Amygdala (tissue), 56 donors: ENCODE measurements at regions not wholly inside any gene's neighbourhood (a gene's known extent, or its start where the extent isn't known, plus 50 kb on each side); places are given as distances from the start of the nearest gene placed in this dataset.

Experiments
- DNase-seq, 56 donors: peaks; one replicate each; lab custom pipeline; 2025; lab: John Stamatoyannopoulos, UW

- no peak for DNase-seq
These were observed 316.8 kb downstream of the VPS13C start for GRCh38 chr15:61743345-61743909.

GRCh38 chr15:61742591-61742990, 317.7 kb downstream of the VPS13C start:
- DNase-seq: no peak

DNA sequence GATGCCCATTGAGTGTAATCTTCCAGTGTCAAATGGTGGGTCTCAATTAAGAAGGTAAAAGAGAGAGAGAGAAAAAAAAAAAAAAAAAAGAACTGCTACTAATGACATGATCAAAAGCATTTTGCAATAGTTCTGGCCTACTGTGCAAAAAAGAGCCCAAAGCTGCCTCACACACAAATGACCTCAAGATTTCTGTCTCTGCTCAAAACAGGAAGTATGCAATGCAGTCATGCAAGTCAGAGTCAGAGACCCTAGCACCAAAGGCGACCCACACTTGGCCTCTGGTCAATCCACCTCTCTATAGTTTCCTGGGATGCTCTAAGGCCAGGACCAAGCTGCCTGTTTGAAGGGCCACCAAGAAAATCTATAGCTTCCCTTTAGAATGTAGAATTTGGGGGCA, 323.5 kb downstream of the VPS13C start:
- no peak for DNase-seq

GRCh38 chr15:61731099-61731498, 329.1 kb downstream of the VPS13C start:
- no peak for DNase-seq

DNA sequence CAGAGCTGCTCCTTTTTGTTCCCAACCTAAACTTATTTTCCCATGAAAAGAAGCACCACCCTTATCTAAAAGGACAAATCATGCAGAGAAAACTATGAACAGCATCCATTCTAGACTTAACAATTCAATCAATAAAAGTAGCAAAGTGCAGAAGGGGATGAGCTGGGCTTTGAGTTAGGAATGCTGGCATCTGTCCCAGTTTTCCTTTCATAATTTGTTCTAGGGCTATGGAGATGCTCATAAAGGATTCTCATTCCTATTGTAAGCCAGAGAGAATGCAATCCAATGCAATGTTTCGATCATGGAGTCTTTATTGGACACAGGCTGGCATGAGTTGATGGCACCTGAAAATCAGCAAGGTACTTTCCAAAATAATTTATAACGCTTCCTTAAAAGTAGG, 330.6 kb downstream of the VPS13C start:
- DNase-seq: no peak

- DNase-seq: no peak
These were observed 334.1 kb downstream of the VPS13C start for GRCh38 chr15:61726166-61726565.

- no peak for DNase-seq
These were observed 335.0 kb downstream of the VPS13C start for GRCh38 chr15:61725251-61725650.

- DNase-seq: no peak
These were observed 335.9 kb downstream of the VPS13C start for GRCh38 chr15:61724251-61724939.

GRCh38 chr15:61721418-61721817, 338.8 kb downstream of the VPS13C start:
- DNase-seq: no peak

DNA sequence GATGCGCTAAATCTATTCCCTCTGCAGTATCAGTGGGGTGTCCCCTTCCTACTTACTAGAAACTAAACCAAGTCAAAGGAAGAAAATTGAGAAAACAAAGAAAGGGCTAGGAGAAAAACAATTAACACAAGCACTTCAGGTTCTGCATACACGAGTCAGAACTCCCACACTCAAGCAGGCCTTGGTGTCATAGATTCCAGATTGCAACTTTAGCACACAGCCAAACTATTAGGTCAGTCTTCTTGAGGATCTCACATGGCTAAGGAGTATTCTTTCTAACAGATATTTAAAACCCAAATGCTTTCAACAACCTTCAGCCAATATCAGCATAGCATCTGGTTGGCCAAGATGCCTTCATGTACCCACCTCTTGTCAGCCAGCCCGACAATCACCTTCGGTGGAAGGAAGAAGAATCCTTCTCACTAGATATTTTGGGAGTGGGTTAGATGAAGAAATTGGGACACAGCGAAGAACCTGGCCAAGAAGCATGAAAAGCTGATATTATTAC, 340.0 kb downstream of the VPS13C start:
- DNase-seq: no peak

- DNase-seq: no peak
These were observed 345.2 kb downstream of the VPS13C start for GRCh38 chr15:61715082-61715481.

DNA sequence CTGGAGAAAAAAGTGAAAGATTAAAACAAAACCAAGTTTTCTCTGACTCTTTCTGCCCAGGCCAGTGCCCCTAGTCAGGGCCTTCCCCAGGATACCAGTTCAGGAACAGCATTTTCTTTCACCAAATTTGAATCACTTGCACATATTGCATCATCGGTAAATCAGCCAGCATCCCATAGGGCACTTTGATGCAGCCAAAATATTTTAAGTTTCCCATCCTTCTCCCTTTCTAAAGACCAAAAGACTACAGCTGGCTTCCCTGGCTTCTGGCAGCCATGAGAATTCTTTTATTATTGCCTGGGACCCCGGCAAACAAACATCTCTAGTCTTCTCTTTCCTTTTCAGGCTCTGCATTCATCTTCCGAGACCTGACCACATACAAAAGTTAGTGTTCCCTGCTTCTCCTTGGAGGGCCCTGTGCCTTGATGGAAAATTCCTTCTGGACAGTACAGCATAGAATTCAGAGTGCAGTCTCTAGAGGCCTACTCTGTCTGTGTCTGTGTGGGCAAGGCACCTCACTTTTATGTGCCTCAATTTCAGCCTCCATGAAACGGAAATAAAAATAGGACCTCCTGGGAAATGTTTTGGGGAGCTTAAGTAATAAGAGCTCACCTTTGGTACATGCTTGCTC, 348.0 kb downstream of the VPS13C start:
- peak in 9 of 56 donors; percentile 3 to 22 (median 9) for DNase-seq

DNA sequence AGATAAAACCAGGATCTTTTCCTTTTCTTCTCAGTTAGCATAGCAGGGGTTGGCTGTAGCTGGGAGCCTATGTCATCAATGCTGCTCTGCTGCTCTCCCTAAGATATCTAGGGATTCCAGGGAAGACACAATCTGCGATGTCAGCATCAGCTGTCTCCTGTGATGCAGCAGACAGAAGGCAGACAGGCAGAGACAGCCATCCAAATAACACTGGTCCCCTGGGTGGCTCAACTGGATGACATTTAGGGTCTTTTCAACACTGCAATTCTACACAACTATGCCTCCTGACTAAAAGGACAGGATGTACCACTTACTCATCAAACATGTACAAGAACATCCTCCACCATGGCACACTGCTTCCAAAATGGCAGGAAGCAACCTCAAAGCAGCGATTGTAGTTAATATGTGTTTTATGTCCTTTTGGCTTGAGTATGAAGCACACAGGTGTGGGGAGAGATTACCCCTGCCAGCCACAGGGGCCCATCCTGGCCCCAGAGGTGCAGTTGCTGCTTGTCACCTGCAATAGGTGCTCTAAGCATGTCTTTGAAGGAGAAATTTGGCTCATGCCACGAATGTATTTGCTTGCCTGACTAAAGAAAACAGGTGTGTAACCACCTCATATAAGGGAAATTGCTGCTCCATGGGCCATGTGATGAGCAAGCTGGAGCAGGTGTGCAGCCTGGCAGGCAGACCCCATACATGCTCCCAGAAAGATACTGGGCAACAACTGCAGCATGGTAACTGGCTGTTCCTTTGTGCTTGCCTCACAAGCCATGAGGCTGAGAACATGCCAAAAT, 357.8 kb downstream of the VPS13C start:
- no peak for DNase-seq

- no peak for DNase-seq
These were observed 358.8 kb downstream of the VPS13C start for GRCh38 chr15:61701455-61701854.

DNA sequence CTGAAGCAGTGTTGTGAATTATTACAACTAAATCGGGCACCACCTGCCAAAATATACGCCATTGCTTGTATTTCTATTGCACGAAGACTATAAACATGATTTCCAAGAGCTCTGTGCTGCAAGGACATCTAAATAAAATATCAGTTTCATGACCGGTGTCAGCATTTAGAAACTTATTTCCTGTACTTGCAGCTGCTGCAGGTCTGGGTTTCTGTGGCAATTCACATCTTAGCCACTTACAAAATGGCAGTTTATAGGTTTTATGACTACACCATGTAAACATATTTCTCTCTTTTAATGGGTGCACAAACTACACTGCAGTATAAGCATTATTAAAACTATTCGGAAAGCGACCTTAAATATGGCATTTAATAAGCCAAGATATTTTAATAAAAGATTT, 359.4 kb downstream of the VPS13C start:
- DNase-seq: no peak

DNA sequence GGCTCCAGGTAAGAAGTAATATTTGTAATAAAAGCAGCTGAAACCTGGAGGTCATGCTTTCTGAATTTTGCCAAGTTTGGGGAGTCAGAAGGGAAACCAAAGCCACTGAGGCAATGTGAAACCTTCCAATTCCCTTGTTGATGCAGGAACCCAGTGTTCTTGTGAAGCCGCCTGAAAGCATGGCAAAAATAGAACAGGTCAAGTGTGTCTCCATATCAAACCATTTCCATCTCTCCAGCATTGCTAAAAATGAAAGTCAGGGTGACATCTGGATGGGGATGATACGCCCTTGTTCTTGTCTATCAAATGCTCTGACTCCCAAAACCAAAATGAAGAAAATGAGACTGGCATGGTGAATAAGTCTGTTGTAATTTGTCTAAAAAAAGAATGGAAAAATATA, 362.5 kb downstream of the VPS13C start:
- DNase-seq: no peak

DNA sequence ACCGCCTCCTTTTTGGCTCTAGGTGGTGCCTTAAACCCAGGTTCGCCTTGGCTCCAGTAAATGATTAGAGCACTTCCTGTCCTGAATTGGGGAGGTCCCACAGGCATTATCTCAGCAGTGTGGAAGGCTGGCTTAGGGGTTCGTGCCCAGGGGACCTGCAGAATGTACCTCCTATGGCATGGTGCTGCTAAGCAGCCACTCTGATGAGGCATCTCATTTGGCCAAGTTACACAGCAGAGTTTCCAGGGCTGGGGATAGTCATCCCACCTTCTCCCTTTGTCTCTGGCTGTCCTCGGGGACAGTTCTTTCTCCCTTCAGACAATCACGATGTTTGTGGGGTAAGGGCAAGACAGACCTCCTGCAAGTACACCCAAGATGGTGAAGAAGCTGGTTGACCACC, 371.2 kb downstream of the VPS13C start:
- DNase-seq: no peak

DNA sequence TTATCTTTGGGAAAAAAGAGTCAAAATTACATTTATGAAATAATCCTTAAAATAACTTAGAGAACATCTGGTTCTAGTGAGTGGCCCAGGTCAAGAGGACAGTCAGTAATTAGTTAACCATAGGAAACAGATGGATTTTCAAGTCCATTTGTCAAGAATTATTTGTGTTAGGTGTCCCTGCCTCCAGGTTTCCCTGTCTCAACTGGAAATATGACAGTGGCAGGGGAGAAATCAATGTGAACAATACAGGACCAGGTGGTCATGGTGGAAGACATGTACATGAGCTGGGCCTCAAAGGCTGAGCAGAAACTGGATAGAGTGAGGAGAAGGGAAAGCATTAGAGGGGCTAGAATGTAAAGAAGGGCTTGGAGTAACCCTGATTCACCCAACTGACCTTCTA, 372.6 kb downstream of the VPS13C start:
- DNase-seq: no peak

DNA sequence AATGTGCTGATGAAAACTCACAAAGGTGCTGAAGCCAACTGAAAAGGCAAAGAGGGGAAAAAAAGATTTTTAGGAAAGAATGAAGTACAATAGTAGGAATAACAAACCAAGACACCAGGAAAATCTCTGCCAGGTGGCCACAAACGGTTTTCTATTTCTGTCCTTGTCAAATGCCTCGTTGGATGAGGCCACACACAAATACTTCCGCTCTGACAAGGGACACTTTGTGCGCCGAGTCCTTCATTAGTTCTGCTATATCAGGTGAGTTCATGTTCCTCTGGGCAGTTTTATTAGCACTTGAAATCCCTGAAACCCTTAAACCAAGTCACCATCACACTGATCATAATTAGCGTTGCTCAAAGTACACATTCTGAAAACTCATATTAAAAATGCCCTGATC, 373.1 kb downstream of the VPS13C start:
- no peak for DNase-seq

DNA sequence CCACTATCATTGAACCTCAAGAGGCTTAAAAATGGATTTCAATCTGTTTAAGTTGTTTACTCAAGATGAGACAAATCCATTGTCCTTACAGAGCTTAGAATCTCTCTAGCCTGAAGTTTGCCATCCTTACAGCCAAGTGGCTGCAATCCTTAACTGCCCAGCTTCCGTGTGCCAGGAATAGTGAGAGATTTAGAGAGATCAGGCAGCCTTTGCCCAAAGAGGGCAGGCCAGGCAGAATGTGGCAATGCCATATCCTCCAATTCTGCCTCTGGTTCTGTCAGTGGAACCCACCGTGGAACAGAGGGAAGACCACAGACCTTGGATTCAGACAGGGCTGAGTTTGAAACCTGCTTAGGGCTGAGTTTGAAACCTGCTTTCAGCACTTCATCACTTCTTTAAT, 374.3 kb downstream of the VPS13C start:
- no peak for DNase-seq

- no peak for DNase-seq
These were observed 374.7 kb downstream of the VPS13C start for GRCh38 chr15:61685534-61685933.
